OCI-M2 (cell line): ENCODE measurements at regions not wholly inside any gene's neighbourhood (a gene's known extent, or its start where the extent isn't known, plus 50 kb on each side); places are given as distances from the start of the nearest gene placed in this dataset.
A peak's percentile ranks its signal among the peaks of the same experiment; 100 is the strongest.
"Not testable (repeated sequence)": the region's sequence is repeated elsewhere in the genome, so short reads cannot be mapped to it uniquely, and the experiment has no call there.

Source experiments
- DNase-seq: peaks from one replicate; lab custom pipeline; 2025; ENCODE audit not compliant: unreplicated experiment; lab: John Stamatoyannopoulos, UW

GRCh38 chr17:30731210-30732132 is 93.0 kb downstream of the CRLF3 start:
- peak; percentile 81 for DNase-seq

- DNase-seq: not testable (repeated sequence)
Measured at GRCh38 chr17:30730837-30731209, 93.7 kb downstream of the CRLF3 start.

- not testable (repeated sequence) for DNase-seq
Measured at GRCh38 chr17:30730171-30730836, 94.2 kb downstream of the CRLF3 start.

DNA sequence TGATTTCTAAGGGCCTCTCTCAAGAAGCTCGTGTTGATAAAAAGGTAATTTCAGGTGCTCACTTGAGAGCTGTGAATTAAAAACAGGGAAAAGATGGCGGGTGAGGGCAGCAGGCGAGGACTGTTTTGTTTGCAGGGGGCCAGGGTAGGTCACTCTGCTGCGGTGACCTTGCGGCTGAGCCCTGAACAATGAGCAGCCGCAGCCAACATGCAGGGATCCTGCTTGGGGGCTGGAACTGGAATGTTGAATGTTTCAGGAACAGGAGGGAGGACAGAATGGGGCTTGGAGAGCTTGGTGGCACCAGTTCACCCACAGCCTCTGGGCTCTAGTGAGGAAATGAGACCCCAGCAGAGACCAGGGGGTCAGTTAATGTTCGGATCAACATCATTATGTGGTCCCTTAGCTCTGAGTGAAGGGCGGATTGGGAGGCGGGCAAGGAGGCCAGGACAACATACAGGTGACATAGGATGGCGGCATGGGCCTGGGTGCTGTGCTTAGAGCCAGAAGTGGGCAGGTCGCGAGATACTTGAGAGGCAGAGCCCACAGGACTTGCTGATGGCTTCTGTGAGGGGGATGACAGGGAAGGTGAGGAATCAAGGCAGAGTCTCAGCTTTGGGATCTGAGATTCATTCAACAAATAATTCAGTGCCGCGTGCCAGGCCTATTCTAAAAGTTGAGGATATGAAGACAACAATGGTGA is 94.9 kb downstream of the CRLF3 start:
- DNase-seq: not testable (repeated sequence)

- DNase-seq: not testable (repeated sequence)
Measured at GRCh38 chr17:30727517-30727916, 97.0 kb downstream of the CRLF3 start.

GRCh38 chr17:30726734-30727133 is 97.8 kb downstream of the CRLF3 start:
- DNase-seq: not testable (repeated sequence)

DNA sequence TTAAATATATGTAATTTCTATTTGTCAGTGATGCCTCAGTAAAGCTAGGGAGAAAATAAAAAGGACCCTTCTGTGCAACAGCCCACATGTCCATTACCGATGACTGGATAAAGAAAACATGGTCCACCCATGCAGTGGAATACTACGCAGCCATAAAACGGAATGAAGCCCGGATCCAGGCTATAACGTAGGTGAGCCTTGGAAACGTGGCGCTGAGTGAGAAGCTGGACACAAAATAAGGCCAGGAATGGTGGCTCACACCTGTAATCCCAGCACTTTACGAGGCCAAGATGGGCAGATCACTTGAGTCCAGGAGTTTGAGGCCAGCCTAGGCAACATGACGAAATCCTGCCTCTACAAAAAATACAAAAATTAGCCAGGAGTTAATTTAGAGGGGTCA is 98.2 kb downstream of the CRLF3 start:
- not testable (repeated sequence) for DNase-seq

DNA sequence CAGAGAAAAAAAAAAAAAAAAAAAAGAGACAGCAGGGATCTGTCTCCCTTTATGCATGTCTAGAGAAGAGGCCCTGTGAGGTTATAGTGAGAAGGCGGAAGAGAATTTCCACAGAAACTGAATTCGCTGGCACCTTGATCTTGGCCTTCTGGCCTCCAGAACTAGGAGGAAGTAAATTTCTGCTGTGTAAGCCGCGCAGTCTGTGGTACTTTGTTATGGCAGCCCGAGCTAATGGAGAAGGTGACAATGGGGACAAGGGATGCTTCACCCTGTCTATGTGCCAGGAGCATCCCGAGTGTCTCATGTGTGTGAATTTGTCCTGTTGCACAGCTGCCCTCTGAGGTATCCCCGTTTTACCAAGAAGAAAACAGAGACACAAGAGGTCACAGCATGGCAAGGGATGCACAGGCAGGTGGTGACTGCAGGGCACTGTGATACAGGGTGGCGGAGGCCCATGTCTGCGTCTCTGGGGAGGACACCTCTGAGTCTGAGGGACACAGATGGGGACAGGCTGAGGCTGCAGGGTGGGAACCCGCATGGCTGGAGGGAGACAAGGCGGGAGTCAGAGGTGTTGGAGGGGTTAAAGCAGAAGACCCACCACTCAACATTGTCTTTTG is 100.3 kb downstream of the CRLF3 start:
- not testable (repeated sequence) for DNase-seq

DNA sequence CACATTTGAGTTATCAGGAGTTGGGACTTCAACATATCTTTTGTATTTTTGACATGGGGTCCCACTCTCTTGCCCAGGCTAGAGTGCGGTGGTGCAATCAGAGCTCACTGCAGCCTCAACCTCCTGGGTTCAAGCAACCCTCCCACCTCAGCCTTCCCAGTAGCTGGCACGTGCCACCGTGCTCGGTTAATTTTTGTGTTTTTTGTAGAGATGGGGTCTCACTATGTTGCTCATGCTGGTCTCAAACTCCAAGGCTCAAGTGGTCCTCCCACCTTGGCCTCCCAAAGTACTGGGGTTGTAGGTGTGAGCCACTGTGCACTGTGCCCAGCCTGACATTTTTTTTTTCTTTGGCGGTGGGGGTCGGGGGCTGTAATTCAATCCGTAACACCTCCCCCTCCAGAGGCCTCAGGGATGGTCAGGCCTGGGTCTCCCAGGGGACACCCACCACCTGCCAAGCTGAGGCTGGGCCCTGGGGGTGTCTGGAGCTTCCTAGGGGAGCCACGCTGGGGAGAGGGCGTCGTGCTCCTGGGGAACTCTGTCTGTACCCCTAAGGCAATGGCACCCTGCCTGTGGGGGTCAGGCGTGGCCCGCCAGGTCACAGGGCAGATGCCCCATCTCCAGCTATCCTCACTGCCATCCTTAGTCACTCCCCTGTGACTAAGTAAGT is 102.2 kb downstream of the CRLF3 start:
- not testable (repeated sequence) for DNase-seq

- not testable (repeated sequence) for DNase-seq
Measured at GRCh38 chr17:30720971-30721370, 103.5 kb downstream of the CRLF3 start.

DNA sequence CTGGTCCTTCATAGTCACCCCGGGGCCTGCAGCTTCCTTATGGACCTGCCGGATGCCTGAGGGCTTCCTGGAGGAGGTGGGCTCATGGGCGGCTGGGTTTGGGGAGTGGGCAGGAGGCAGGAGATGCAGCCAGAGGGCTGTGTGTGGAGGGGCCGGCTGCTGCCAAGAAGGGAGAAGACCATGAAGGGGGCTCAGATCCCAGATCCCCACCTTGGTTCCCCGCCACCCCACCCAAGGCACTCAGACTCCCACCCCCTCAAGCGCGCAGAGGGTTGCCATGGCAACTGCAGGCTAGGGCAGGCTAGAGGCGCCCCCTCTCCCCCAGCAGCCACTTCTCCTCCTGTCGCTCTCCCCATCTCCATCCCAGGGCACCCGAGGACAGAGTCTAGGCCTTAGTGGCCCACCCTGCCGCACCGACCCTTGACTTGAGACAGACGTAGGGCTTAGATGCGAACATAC is 104.5 kb downstream of the CRLF3 start:
- DNase-seq: no peak

DNA sequence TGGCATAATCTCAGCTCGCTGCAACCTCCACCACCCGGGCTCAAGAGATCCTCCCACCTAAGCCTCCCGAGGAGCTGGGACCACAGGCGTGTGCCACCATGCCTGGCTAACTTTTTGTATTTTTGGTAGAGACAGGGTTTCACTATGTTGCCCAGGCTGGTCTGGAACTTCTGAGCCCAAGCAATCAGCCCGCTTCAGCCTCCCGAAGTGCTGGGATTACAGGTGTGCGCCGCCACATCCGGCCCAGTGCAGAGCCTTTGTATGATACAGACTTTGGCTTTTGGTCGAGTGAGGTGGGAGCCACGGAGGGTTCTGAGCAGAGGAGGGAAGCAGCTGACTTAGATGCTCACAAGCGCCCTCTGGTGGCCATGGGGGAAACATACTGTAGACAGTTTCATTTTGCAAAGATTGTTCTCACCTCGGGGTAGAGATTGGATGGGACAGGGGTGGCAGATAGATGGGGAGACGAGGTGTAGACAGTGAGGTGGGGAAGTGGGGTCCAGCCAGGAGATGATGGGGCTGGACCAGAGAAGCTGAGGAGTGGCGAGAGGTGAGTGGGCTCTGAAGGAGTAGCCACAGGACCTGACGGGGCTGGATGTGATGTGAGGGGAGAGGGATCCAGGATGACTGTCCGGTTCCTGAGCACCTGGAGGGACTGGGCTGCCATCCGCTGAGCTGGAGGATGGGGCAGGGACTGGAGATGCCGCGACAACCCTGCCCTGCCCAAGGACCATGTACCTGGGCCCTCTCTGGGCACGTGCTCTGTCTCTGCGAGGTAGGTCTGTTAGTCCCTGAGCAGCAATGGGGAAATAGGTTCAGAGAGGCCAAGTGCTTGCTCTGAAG is 105.1 kb downstream of the CRLF3 start:
- DNase-seq: not testable (repeated sequence)

- not testable (repeated sequence) for DNase-seq
Measured at GRCh38 chr17:30718691-30719090, 105.8 kb downstream of the CRLF3 start.

GRCh38 chr17:30718099-30718447 is 106.4 kb downstream of the CRLF3 start:
- DNase-seq: not testable (repeated sequence)

- no peak for DNase-seq
Measured at GRCh38 chr17:30717291-30718098, 107.0 kb downstream of the CRLF3 start.

DNA sequence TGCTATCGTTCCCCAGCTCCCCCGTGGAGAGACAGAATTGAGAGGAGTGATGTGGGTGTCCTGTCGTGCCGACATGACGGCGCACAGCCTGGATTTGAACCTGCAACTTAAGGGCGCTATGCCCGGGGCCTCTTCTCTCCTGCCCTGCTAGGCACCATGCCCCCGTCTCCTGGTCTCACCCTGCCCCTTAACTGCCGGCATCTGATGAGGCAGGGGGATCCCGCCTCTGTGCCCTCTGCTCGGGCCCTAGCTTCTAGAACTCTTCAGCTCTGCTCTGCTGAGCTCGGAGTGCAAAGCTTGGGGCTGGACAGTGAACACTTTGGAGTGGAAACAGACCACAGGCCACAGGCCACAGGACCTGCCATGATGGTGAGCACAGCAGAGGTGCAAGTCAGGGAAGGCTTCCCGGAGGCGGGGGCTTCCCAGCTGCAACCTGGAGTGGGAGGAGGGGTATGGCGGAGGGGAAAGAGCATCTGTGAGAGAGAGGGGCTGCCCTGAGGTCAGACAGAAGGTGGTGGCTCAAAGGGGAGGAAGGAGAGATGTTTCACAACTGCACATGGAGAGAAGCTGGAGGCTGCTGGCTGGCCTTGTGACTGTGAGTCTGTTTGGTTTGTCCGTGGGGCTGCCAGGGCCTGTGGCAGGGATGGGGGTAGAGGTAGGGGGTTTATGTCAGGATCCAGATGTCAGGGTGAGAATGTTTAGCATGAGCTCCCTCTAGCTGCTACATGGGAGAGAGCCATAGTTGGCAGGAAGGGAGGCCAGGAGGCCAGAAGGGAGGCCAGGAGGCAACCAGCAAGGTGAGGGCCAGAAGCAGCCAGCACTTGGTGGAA is 107.8 kb downstream of the CRLF3 start:
- DNase-seq: no peak

GRCh38 chr17:30714825-30715622 is 109.5 kb downstream of the CRLF3 start:
- not testable (repeated sequence) for DNase-seq
